HL-60 (cell line): ENCODE measurements at regions not wholly inside any gene's neighbourhood (a gene's known extent, or its start where the extent isn't known, plus 50 kb on each side); places are given as distances from the start of the nearest gene placed in this dataset.

Experiments
- DNase-seq, 2 experiments: peaks; one replicate each; pipeline ENCODE4 v3.0.0-alpha.2; 2010 to 2020; ENCODE audit warnings: low read depth in 1 of 2, low spot score in 1 of 2
- H3K27ac ChIP-seq: fragments of 250-450 bp; sonication (Bioruptor Pico); replicated peaks from 2 replicates; pipeline ENCODE4 v1.5.1; 2020; ENCODE audit warnings: mild to moderate bottlenecking, moderate library complexity
- H3K27me3 ChIP-seq: fragments of 250-450 bp; sonication (Bioruptor Pico); 2 replicates; pipeline ENCODE4 v1.5.1; 2021; ENCODE audit warnings: mild to moderate bottlenecking, moderate library complexity; ENCODE audit not compliant: insufficient read depth, poor library complexity, severe bottlenecking
- H3K4me3 ChIP-seq: replicated peaks from 2 replicates; pipeline ENCODE4 v1.5.1; 2011; ENCODE audit warnings: mild to moderate bottlenecking, control low read depth, low read length; ENCODE audit not compliant: insufficient read depth
- GABPA ChIP-seq: IDR thresholded peaks from 2 replicates; pipeline ENCODE4 v1.6.1; 2012; ENCODE audit warnings: low read depth
- POLR2AphosphoS5 ChIP-seq: IDR thresholded peaks from 2 replicates; pipeline ENCODE4 v1.6.1; 2012; ENCODE audit warnings: low read depth
- SPI1 ChIP-seq: IDR thresholded peaks from 2 replicates; pipeline ENCODE4 v1.6.1; 2012; ENCODE audit warnings: low read depth, mild to moderate bottlenecking, borderline replicate concordance
- TF ChIP-seq, protein P1 (sequence below): IDR thresholded peaks from one replicate; pipeline ENCODE4 v1.5.1; 2011; ENCODE audit warnings: low read length, control low read depth, inconsistent platforms; ENCODE audit not compliant: insufficient read depth
- TF ChIP-seq, protein P2 (sequence below): IDR thresholded peaks from 2 replicates; pipeline ENCODE4 v1.6.1; 2012; ENCODE audit warnings: low read depth; ENCODE audit not compliant: insufficient replicate concordance

DNA sequence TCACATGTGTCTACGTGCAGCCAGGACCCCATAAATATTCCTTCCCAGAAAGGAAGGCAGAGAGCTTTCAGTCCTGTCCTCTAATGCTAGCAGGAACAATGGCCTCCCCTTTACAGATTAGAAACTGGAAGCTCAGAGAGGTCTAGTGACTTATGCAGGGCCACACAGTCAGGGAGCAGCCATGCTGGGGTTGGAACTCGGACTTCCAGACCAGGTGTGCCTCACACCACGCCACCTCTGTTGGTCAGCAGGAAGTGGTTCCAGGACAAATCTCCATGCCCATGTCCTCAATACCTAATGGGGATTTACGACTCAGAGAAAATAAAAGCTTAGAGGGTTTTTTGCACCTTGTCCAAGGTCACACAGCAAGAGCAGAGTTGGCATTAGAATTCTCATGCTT lies 378.9 kb downstream of the RPS24 start:
- Histone ChIP-seq H3K4me3 (no peak overlapping the region), H3K27me3 (no peaks in the 10 kb centered on the region), H3K27ac (no peak overlapping the region)
- no peak for TF ChIP-seq GABPA
- no peak for DNase-seq

DNA sequence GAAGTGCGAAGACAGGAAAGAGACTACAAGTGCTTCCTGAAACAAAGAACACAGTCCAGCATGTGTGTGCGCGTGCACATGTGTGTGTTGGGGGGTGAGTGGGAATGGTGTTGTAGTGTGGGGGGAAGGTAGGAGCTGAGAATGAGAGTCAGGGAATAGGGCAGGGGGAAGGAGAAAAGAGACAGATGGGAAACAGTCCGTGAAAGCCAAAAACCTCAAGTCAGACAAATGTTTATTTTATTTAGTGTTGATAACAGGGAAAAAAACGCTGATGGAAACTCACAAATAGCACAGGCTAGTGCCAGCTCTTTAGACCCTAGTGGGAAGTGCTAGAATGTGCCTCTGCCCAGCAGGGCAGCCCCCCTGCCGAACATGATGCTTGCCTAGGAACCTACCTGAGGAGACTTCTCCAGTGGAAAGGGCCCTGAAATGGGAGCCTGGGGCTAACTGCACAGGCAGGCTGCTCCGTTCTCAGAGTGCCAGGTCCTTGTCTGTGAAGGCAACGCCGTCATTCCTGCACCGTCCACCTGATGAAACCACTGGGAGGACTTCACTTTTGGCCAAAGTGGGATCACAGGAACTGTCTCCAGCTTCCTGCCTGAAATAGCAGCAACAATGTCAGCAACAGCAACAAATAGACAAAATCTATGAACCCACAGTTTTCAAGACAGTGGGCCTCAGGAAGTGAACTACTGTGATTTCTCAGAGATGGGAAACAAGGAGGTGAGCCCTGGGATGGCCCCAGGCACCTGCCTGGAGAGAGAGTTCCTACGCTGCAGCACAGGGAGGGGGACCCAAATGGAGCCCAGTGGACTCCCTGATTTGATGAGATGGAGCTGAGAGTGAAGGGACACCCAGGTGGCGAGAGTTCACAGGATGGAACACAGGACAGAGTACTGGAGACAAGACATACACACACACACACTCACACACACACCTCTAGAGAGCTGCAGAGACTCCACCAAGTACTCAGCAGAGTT lies 379.7 kb downstream of the RPS24 start:
- DNase-seq: no peak
- TF ChIP-seq SPI1 (no peak), GABPA (no peak), POLR2AphosphoS5 (no peak)
- TF ChIP-seq, protein P1, sequence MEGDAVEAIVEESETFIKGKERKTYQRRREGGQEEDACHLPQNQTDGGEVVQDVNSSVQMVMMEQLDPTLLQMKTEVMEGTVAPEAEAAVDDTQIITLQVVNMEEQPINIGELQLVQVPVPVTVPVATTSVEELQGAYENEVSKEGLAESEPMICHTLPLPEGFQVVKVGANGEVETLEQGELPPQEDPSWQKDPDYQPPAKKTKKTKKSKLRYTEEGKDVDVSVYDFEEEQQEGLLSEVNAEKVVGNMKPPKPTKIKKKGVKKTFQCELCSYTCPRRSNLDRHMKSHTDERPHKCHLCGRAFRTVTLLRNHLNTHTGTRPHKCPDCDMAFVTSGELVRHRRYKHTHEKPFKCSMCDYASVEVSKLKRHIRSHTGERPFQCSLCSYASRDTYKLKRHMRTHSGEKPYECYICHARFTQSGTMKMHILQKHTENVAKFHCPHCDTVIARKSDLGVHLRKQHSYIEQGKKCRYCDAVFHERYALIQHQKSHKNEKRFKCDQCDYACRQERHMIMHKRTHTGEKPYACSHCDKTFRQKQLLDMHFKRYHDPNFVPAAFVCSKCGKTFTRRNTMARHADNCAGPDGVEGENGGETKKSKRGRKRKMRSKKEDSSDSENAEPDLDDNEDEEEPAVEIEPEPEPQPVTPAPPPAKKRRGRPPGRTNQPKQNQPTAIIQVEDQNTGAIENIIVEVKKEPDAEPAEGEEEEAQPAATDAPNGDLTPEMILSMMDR: no peak
- TF ChIP-seq, protein P2, sequence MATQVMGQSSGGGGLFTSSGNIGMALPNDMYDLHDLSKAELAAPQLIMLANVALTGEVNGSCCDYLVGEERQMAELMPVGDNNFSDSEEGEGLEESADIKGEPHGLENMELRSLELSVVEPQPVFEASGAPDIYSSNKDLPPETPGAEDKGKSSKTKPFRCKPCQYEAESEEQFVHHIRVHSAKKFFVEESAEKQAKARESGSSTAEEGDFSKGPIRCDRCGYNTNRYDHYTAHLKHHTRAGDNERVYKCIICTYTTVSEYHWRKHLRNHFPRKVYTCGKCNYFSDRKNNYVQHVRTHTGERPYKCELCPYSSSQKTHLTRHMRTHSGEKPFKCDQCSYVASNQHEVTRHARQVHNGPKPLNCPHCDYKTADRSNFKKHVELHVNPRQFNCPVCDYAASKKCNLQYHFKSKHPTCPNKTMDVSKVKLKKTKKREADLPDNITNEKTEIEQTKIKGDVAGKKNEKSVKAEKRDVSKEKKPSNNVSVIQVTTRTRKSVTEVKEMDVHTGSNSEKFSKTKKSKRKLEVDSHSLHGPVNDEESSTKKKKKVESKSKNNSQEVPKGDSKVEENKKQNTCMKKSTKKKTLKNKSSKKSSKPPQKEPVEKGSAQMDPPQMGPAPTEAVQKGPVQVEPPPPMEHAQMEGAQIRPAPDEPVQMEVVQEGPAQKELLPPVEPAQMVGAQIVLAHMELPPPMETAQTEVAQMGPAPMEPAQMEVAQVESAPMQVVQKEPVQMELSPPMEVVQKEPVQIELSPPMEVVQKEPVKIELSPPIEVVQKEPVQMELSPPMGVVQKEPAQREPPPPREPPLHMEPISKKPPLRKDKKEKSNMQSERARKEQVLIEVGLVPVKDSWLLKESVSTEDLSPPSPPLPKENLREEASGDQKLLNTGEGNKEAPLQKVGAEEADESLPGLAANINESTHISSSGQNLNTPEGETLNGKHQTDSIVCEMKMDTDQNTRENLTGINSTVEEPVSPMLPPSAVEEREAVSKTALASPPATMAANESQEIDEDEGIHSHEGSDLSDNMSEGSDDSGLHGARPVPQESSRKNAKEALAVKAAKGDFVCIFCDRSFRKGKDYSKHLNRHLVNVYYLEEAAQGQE: no peak
- no peak overlapping the region for H3K4me3 ChIP-seq
- H3K27ac ChIP-seq: no peak overlapping the region
- H3K27me3 ChIP-seq: no peaks in the 10 kb centered on the region

DNA sequence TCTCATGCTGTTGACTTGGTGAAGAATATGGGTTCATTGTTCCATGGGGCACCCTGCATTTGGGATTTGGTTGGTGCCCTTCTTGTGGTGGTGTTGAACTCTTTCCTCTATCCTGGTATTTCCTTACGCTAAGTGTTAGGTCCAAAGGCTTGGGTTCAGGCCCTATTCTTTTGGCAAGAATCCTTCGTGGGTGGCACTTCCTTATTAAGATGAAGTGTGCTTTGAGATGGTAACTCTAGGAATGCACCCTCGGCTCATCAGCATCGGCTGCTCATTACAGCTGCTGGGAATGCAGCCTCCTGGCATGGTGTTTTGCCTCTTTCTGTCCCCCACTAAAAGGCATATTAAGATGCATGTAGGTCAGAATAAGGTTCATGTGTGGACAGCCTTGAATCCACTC lies 380.7 kb downstream of the RPS24 start:
- no peak overlapping the region for H3K4me3 ChIP-seq
- H3K27ac ChIP-seq: no peak overlapping the region
- no peaks in the 10 kb centered on the region for H3K27me3 ChIP-seq
- no peak for TF ChIP-seq SPI1
- TF ChIP-seq, protein P2: no peak
- no peak for TF ChIP-seq POLR2AphosphoS5
- TF ChIP-seq GABPA: no peak
- TF ChIP-seq, protein P1: no peak
- DNase-seq: no peak

DNA sequence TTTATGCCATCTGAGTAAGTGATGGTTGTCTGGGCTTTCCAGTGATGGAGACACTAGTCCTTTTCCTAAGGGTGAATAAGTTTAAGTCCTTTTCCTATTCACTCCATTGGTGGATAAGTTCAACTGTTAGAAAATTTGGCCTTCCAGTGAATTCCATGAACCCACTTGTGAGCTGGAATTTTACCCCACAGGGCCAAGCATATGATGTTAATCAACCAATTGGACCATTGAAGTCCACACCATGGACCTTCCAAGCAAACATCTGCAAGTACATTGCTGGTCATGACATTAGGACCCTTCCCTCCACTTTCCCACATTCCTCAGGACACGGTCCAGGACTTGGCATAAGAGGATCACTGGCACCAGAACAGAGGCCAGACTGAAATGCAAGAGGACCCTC lies 381.4 kb downstream of the RPS24 start:
- Histone ChIP-seq H3K4me3 (no peak overlapping the region), H3K27ac (no peak overlapping the region), H3K27me3 (no peaks in the 10 kb centered on the region)
- DNase-seq: no peak
- TF ChIP-seq, protein P2: no peak
- TF ChIP-seq GABPA (no peak), POLR2AphosphoS5 (no peak), SPI1 (no peak)
- TF ChIP-seq, protein P1: no peak
